HG03103 (cell line): ENCODE measurements at regions not wholly inside any gene's neighbourhood (a gene's known extent, or its start where the extent isn't known, plus 50 kb on each side); places are given as distances from the start of the nearest gene placed in this dataset.

Source experiments
- ATAC-seq: cut with Tn5 transposase; IDR thresholded peaks from one replicate; pipeline ENCODE4 v1.9.1; 2021; ENCODE audit warnings: low read depth; ENCODE audit not compliant: unreplicated experiment

GRCh38 chr6:170232186-170233002 lies 58.5 kb downstream of the DLL1 start:
- no peak for ATAC-seq

GRCh38 chr6:170231293-170232185 lies 59.3 kb downstream of the DLL1 start:
- ATAC-seq = no peak

- ATAC-seq = no peak
These were observed 60.2 kb downstream of the DLL1 start for GRCh38 chr6:170230520-170231292.

GRCh38 chr6:170229851-170230519 lies 60.9 kb downstream of the DLL1 start:
- ATAC-seq = no peak

- no peak for ATAC-seq
These were observed 61.5 kb downstream of the DLL1 start for GRCh38 chr6:170229396-170229795.

GRCh38 chr6:170228946-170229310 lies 62.0 kb downstream of the DLL1 start:
- no peak for ATAC-seq

GRCh38 chr6:170227996-170228945 lies 62.6 kb downstream of the DLL1 start:
- no peak for ATAC-seq

- ATAC-seq = no peak
These were observed 63.3 kb downstream of the DLL1 start for GRCh38 chr6:170227521-170227983.

- ATAC-seq = no peak
These were observed 64.2 kb downstream of the DLL1 start for GRCh38 chr6:170226647-170227046.

- no peak for ATAC-seq
These were observed 64.9 kb downstream of the DLL1 start for GRCh38 chr6:170225852-170226417.

- ATAC-seq = no peak
These were observed 65.9 kb downstream of the DLL1 start for GRCh38 chr6:170224694-170225660.

GRCh38 chr6:170223718-170224693 lies 66.9 kb downstream of the DLL1 start:
- ATAC-seq = no peak

GRCh38 chr6:170222498-170223471 lies 68.1 kb downstream of the DLL1 start:
- no peak for ATAC-seq

- ATAC-seq = no peak
These were observed 69.0 kb downstream of the DLL1 start for GRCh38 chr6:170221753-170222400.
